ENCODE measurements at regions not wholly inside any gene's neighbourhood (a gene's known extent, or its start where the extent isn't known, plus 50 kb on each side); places are given as distances from the start of the nearest gene placed in this dataset.

GRCh38 chr18:2281086-2281485, 290.2 kb downstream of the METTL4 start:
- TF ChIP-seq, protein P1, sequence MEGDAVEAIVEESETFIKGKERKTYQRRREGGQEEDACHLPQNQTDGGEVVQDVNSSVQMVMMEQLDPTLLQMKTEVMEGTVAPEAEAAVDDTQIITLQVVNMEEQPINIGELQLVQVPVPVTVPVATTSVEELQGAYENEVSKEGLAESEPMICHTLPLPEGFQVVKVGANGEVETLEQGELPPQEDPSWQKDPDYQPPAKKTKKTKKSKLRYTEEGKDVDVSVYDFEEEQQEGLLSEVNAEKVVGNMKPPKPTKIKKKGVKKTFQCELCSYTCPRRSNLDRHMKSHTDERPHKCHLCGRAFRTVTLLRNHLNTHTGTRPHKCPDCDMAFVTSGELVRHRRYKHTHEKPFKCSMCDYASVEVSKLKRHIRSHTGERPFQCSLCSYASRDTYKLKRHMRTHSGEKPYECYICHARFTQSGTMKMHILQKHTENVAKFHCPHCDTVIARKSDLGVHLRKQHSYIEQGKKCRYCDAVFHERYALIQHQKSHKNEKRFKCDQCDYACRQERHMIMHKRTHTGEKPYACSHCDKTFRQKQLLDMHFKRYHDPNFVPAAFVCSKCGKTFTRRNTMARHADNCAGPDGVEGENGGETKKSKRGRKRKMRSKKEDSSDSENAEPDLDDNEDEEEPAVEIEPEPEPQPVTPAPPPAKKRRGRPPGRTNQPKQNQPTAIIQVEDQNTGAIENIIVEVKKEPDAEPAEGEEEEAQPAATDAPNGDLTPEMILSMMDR (IDR thresholded peaks at IDR 0.05; ENCODE audit: insufficient read depth, low read length) = no peak
- TF ChIP-seq POLR2AphosphoS5 (IDR thresholded peaks at IDR 0.05; ENCODE audit: low read depth) = no peak
- no peak for TF ChIP-seq GABPA (IDR thresholded peaks at IDR 0.05; ENCODE audit: low read depth)
- TF ChIP-seq SPI1 (IDR thresholded peaks at IDR 0.05; ENCODE audit: borderline replicate concordance, low read depth) = no peak

Data from HL-60 (cell line).